NB4 (cell line): ENCODE measurements at regions not wholly inside any gene's neighbourhood (a gene's known extent, or its start where the extent isn't known, plus 50 kb on each side); places are given as distances from the start of the nearest gene placed in this dataset.

Source experiments
- CTCF ChIP-seq: IDR thresholded peaks from one replicate; pipeline ENCODE4 v1.5.1; 2012; ENCODE audit warnings: low read depth, low read length
- MAX ChIP-seq: IDR thresholded peaks from 2 replicates; pipeline ENCODE4 v1.6.1; 2011; ENCODE audit warnings: low read depth, low read length
- MYC ChIP-seq: IDR thresholded peaks from 2 replicates; pipeline ENCODE4 v1.6.1; 2011; ENCODE audit warnings: low read depth, low read length
- POLR2A ChIP-seq: IDR thresholded peaks from 2 replicates; pipeline ENCODE4 v1.6.1; 2011; ENCODE audit warnings: mild to moderate bottlenecking; ENCODE audit not compliant: insufficient read length; ENCODE audit errors: extremely low read depth

GRCh38 chr12:92356425-92356824, 210.8 kb upstream of the BTG1 start:
- TF ChIP-seq CTCF = no peak
- no peak for TF ChIP-seq POLR2A
- no peak for TF ChIP-seq MAX
- TF ChIP-seq MYC = no peak
